ENCODE measurements at regions not wholly inside any gene's neighbourhood (a gene's known extent, or its start where the extent isn't known, plus 50 kb on each side); places are given as distances from the start of the nearest gene placed in this dataset.

DNA sequence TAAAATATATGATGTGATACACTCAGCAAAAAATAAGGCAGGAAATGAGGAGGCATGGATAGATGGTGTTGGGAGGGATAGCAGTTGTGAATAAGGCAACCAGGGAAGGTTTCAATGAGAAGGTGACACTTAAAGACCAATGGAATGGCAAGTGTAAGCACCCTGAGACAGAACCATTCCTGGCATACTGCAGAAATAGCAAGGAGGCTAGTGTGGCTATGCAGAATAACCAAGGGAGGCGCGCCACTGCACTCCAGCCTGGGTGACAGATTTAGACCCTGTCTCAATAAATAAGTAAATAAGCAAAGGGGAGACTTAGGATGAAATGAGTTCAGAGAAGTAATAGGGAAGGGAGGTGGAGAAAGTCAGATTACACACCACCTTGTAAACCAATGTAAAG, 113.9 kb downstream of the TOMM20 start:
- peaks cover 10% of the 10 kb centered on the region for H3K36me3 Mint-ChIP-seq
- no peaks in the 10 kb centered on the region for H3K9me3 ChIP-seq (ENCODE audit: control insufficient read depth, insufficient read depth, low read length)
- 100% methylated on average over 2 of the region's 2 CpGs for WGBS (ENCODE audit: insufficient coverage)
- no peak for ATAC-seq
- peaks cover 28% of the 10 kb centered on the region for H3K4me1 ChIP-seq (ENCODE audit: control insufficient read depth, insufficient read depth, low read length)
- H3K4me3 Mint-ChIP-seq: no peak overlapping the region
- intact Hi-C loops (cut with micrococcal nuclease): loop anchor here (5.0 kb wide), 5 partner anchors 33 to 257 kb away; no protein-coding TSS in a partner anchor
- no peaks in the 10 kb centered on the region for H3K36me3 ChIP-seq (ENCODE audit: control insufficient read depth, insufficient read depth, low read length)
- peaks cover 2 to 3% of the 10 kb centered on the region in 2 donors for H3K9me3 Mint-ChIP-seq
- TF ChIP-seq, protein P1, sequence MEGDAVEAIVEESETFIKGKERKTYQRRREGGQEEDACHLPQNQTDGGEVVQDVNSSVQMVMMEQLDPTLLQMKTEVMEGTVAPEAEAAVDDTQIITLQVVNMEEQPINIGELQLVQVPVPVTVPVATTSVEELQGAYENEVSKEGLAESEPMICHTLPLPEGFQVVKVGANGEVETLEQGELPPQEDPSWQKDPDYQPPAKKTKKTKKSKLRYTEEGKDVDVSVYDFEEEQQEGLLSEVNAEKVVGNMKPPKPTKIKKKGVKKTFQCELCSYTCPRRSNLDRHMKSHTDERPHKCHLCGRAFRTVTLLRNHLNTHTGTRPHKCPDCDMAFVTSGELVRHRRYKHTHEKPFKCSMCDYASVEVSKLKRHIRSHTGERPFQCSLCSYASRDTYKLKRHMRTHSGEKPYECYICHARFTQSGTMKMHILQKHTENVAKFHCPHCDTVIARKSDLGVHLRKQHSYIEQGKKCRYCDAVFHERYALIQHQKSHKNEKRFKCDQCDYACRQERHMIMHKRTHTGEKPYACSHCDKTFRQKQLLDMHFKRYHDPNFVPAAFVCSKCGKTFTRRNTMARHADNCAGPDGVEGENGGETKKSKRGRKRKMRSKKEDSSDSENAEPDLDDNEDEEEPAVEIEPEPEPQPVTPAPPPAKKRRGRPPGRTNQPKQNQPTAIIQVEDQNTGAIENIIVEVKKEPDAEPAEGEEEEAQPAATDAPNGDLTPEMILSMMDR (IDR thresholded peaks at IDR 0.05): no peak
- H3K27ac Mint-ChIP-seq: peak overlapping the region; percentile 91 to 95
- H3K27me3 ChIP-seq (ENCODE audit: control insufficient read depth, insufficient read depth, low read length): no peaks in the 10 kb centered on the region
- H3K27ac ChIP-seq (ENCODE audit: low read length): no peak overlapping the region
- no peak overlapping the region for H3K4me3 ChIP-seq (ENCODE audit: low read length)
- DNase-seq: no peak
- H3K27me3 Mint-ChIP-seq (ENCODE audit: low read depth in 2 of 2): no peaks in the 10 kb centered on the region
- peaks cover 39 to 50% of the 10 kb centered on the region in 2 donors for H3K4me1 Mint-ChIP-seq

- 94% methylated on average over 3 of the region's 3 CpGs for WGBS (ENCODE audit: insufficient coverage)
- no peak overlapping the region for H3K27ac ChIP-seq (ENCODE audit: low read length)
- intact Hi-C loops (cut with micrococcal nuclease): loop anchor here (2.0 to 5.0 kb wide), 6 partner anchors 34 to 256 kb away; no protein-coding TSS in a partner anchor
Observed at GRCh38 chr1:235013512-235013911, 115.1 kb downstream of the TOMM20 start.

DNA sequence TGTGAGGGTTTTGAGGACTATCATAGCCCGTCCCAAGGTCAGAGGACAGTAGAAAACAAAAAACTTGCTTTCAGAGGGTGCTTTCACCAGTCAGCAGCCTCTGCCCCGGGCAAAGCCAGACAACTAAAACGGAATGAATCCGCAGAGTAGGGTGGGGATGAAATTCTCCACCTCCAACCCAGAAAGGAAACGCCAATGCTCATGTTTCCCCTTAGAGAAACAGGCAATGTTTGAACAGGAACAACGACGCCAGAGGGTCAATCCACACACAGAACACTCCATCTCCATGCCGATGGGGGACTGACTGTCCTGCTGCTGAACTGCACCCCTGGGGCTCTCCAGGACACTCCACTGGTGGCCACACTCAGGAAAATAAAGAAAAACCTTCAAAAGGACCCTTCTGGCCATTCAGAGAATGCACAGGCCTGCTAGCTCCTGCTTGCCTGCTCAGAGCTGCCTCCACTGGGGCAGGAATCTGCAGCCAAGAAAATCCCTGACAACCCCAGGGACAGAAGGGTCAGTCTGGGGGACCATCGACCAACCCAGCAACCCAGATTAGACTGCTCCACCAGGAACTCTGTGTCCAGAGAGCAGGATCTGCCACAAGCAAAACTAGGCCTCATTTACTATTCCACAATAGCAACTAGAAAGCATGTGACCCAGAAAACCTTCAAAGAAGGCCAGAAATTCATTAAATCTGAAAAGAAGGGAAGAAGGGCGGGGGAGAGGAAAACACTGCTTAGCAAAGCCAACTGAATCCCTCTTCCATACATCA, 116.0 kb downstream of the TOMM20 start:
- DNase-seq: peak in 1 of 2 donors; percentile 23
- H3K36me3 ChIP-seq (ENCODE audit: control insufficient read depth, insufficient read depth, low read length): no peaks in the 10 kb centered on the region
- Mint-ChIP-seq H3K27ac (peak overlapping the region; percentile 91 to 95), H3K27me3 (ENCODE audit: low read depth in 2 of 2) (no peaks in the 10 kb centered on the region), H3K4me3 (peak overlapping the region; percentile 86), H3K4me1 (peaks cover 33 to 47% of the 10 kb centered on the region in 2 donors), H3K36me3 (no peaks in the 10 kb centered on the region), H3K9me3 (no peaks in the 10 kb centered on the region)
- no peaks in the 10 kb centered on the region for H3K27me3 ChIP-seq (ENCODE audit: control insufficient read depth, insufficient read depth, low read length)
- intact Hi-C loops (cut with micrococcal nuclease): loop anchor here (1.0 to 5.0 kb wide), 7 partner anchors 35 to 255 kb away; no protein-coding TSS in a partner anchor
- H3K4me1 ChIP-seq (ENCODE audit: control insufficient read depth, insufficient read depth, low read length): peaks cover 28% of the 10 kb centered on the region
- WGBS (ENCODE audit: insufficient coverage): 31% methylated on average over 10 of the region's 10 CpGs
- no peak overlapping the region for H3K4me3 ChIP-seq (ENCODE audit: low read length)
- no peak for ATAC-seq
- no peaks in the 10 kb centered on the region for H3K9me3 ChIP-seq (ENCODE audit: control insufficient read depth, insufficient read depth, low read length)
- H3K27ac ChIP-seq (ENCODE audit: low read length): peak overlapping the region; percentile 89
- TF ChIP-seq, protein P1 (IDR thresholded peaks at IDR 0.05): no peak

More at GRCh38 chr1:235013512-235013911, 115.1 kb downstream of the TOMM20 start:
- Mint-ChIP-seq H3K9me3 (peaks cover 0 to under 1% of the 10 kb centered on the region in 2 donors), H3K27me3 (ENCODE audit: low read depth in 2 of 2) (no peaks in the 10 kb centered on the region), H3K4me3 (peak overlapping the region; percentile 10), H3K36me3 (peaks cover 3% of the 10 kb centered on the region), H3K4me1 (peaks cover 33 to 42% of the 10 kb centered on the region in 2 donors), H3K27ac (peak overlapping the region; percentile 91 to 95)
- TF ChIP-seq, protein P1 (IDR thresholded peaks at IDR 0.05): no peak
- DNase-seq: no peak
- H3K27me3 ChIP-seq (ENCODE audit: control insufficient read depth, insufficient read depth, low read length): no peaks in the 10 kb centered on the region
- no peak for ATAC-seq
- peaks cover 28% of the 10 kb centered on the region for H3K4me1 ChIP-seq (ENCODE audit: control insufficient read depth, insufficient read depth, low read length)
- H3K36me3 ChIP-seq (ENCODE audit: control insufficient read depth, insufficient read depth, low read length): no peaks in the 10 kb centered on the region
- no peak overlapping the region for H3K4me3 ChIP-seq (ENCODE audit: low read length)
- no peaks in the 10 kb centered on the region for H3K9me3 ChIP-seq (ENCODE audit: control insufficient read depth, insufficient read depth, low read length)
